Liver (tissue), 8 donors: ENCODE measurements at regions not wholly inside any gene's neighbourhood (a gene's known extent, or its start where the extent isn't known, plus 50 kb on each side); places are given as distances from the start of the nearest gene placed in this dataset.

Experiments used
- DNase-seq: peaks from one replicate; pipeline ENCODE4 v3.0.0-alpha.2; 2017; ENCODE audit warnings: low spot score
- H3K27ac ChIP-seq, 2 donors: one replicate each; pipeline ENCODE4 v1.7.0; 2013; ENCODE audit warnings: inconsistent platforms in 2 of 2, low read length in 2 of 2, control low read depth in 1 of 2, low read depth in 1 of 2, mild to moderate bottlenecking in 1 of 2
- H3K27me3 ChIP-seq, 4 donors: one replicate each; pipeline versions ENCODE4 v1.6.1 to v1.7.0; 2013; ENCODE audit warnings: low read length in 3 of 4, inconsistent platforms in 1 of 4, mild to moderate bottlenecking in 1 of 4, moderate library complexity in 1 of 4; ENCODE audit not compliant: control insufficient read depth in 4 of 4, insufficient read depth in 4 of 4
- H3K36me3 ChIP-seq, 4 donors: one replicate each; pipeline versions ENCODE4 v1.6.1 to v1.7.0; 2013; ENCODE audit warnings: low read length in 3 of 4, mild to moderate bottlenecking in 3 of 4, low read depth in 1 of 4, moderate library complexity in 1 of 4; ENCODE audit not compliant: control insufficient read depth in 4 of 4, insufficient read depth in 3 of 4
- H3K4me1 ChIP-seq, 4 donors: one replicate each; pipeline versions ENCODE4 v1.6.1 to v1.7.0; 2013; ENCODE audit warnings: low read length in 3 of 4, mild to moderate bottlenecking in 3 of 4, moderate library complexity in 1 of 4; ENCODE audit not compliant: control insufficient read depth in 4 of 4, insufficient read depth in 4 of 4
- H3K4me3 ChIP-seq, 3 donors: one replicate each; pipeline versions ENCODE4 v1.6.1 to v1.7.0; 2013; ENCODE audit warnings: low read length in 3 of 3, control low read depth in 1 of 3, low read depth in 1 of 3, mild to moderate bottlenecking in 1 of 3
- H3K9ac ChIP-seq, 2 donors: one replicate each; pipeline ENCODE4 v1.7.0; 2013; ENCODE audit warnings: low read length in 2 of 2, mild to moderate bottlenecking in 2 of 2, moderate library complexity in 2 of 2, control low read depth in 1 of 2, low read depth in 1 of 2
- H3K9me3 ChIP-seq, 4 donors: one replicate each; pipeline versions ENCODE4 v1.6.1 to v1.7.0; 2013; ENCODE audit warnings: low read length in 3 of 4; ENCODE audit not compliant: control insufficient read depth in 4 of 4
- ATF3 ChIP-seq: IDR thresholded peaks from 2 replicates; pipeline ENCODE4 v1.6.1; 2016; ENCODE audit warnings: antibody characterized with exemption
- CTCF ChIP-seq: fragments of 150-350 bp; IDR thresholded peaks from 2 replicates; pipeline ENCODE4 v1.5.1; 2017; ENCODE audit warnings: improper control_type of control experiment, low read depth, low read length; ENCODE audit not compliant: missing input control
- EGR1 ChIP-seq, 2 donors: IDR thresholded peaks; 2 replicates each; pipeline ENCODE4 v1.6.1; 2016 to 2018; ENCODE audit warnings: antibody characterized with exemption in 2 of 2, low read depth in 2 of 2
- FOXA1 ChIP-seq: IDR thresholded peaks from 2 replicates; pipeline ENCODE4 v1.6.1; 2016; ENCODE audit warnings: antibody characterized with exemption
- FOXA2 ChIP-seq: IDR thresholded peaks from 2 replicates; pipeline ENCODE4 v1.6.1; 2016; ENCODE audit warnings: antibody characterized with exemption
- GABPA ChIP-seq, 2 donors: IDR thresholded peaks in 1 of 2; conservative IDR thresholded peaks in 1 of 2; 2 replicates each; pipeline ENCODE4 v1.6.1; 2016; ENCODE audit warnings: antibody characterized with exemption in 2 of 2, mild to moderate bottlenecking in 1 of 2, moderate library complexity in 1 of 2
- HNF4A ChIP-seq, 2 donors: conservative IDR thresholded peaks; 2 replicates each; pipeline ENCODE4 v1.6.1; 2016; ENCODE audit warnings: antibody characterized with exemption in 2 of 2, mild to moderate bottlenecking in 2 of 2
- HNF4G ChIP-seq: IDR thresholded peaks from 2 replicates; pipeline ENCODE4 v1.6.1; 2016; ENCODE audit warnings: antibody characterized with exemption
- JUND ChIP-seq, 2 donors: IDR thresholded peaks; 2 replicates each; pipeline ENCODE4 v1.6.1; 2016; ENCODE audit warnings: antibody characterized with exemption in 2 of 2
- MAX ChIP-seq: IDR thresholded peaks from 2 replicates; pipeline ENCODE4 v1.6.1; 2016; ENCODE audit warnings: antibody characterized with exemption
- NR2F2 ChIP-seq: IDR thresholded peaks from 2 replicates; pipeline ENCODE4 v1.6.1; 2016; ENCODE audit warnings: antibody characterized with exemption
- RAD21 ChIP-seq, 2 donors: IDR thresholded peaks; 2 replicates each; pipeline ENCODE4 v1.6.1; 2016; ENCODE audit warnings: antibody characterized with exemption in 2 of 2, mild to moderate bottlenecking in 2 of 2
- REST ChIP-seq: IDR thresholded peaks from 2 replicates; pipeline ENCODE4 v1.6.1; 2016; ENCODE audit warnings: antibody characterized with exemption, mild to moderate bottlenecking
- RXRA ChIP-seq, 2 donors: IDR thresholded peaks; 2 replicates each; pipeline ENCODE4 v1.6.1; 2017 to 2018; ENCODE audit warnings: antibody characterized with exemption in 2 of 2, mild to moderate bottlenecking in 1 of 2
- SP1 ChIP-seq: IDR thresholded peaks from 2 replicates; pipeline ENCODE4 v1.6.1; 2018; ENCODE audit warnings: antibody characterized with exemption, mild to moderate bottlenecking
- TAF1 ChIP-seq: conservative IDR thresholded peaks from 2 replicates; pipeline ENCODE4 v1.6.1; 2016; ENCODE audit warnings: antibody characterized with exemption, mild to moderate bottlenecking
- YY1 ChIP-seq: IDR thresholded peaks from 2 replicates; pipeline ENCODE4 v1.6.1; 2016; ENCODE audit warnings: antibody characterized with exemption, mild to moderate bottlenecking
- WGBS: extraction: QIAGEN DNeasy Blood & Tissue Kit; methylation state at CpG from one replicate; pipeline ENCODE4 v1.1.7; 2013; 5-methylcytosine and 5-hydroxymethylcytosine counted together
- donor health status: healthy.
- donor health status: healthy.
- donor health status: healthy.
- donor health status: healthy.
- donor health status: healthy.

GRCh38 chr5:175107028-175107588 lies 336.9 kb downstream of the DRD1 start:
- TF ChIP-seq HNF4G, result no peak
- no peak for TF ChIP-seq EGR1 (IDR thresholded peaks at IDR 0.05; ENCODE audit: low read depth in 2 of 2)
- TF ChIP-seq CTCF, result no peak
- TF ChIP-seq RAD21 (IDR thresholded peaks at IDR 0.05), result no peak
- no peak for TF ChIP-seq NR2F2
- TF ChIP-seq ATF3, result no peak
- TF ChIP-seq HNF4A (conservative IDR thresholded peaks at IDR 0.05), result no peak
- no peak for TF ChIP-seq MAX
- WGBS, result 83% methylated on average over 1 of the region's 1 CpG
- Histone ChIP-seq H3K4me3 (no peak overlapping the region), H3K9me3 (no peaks in the 10 kb centered on the region), H3K9ac (no peak overlapping the region), H3K36me3 (no peaks in the 10 kb centered on the region), H3K27ac (no peak overlapping the region), H3K27me3 (no peaks in the 10 kb centered on the region), H3K4me1 (peaks cover 2 to 12% (median 6%) of the 10 kb centered on the region in 4 donors)
- no peak for DNase-seq

- Histone ChIP-seq H3K36me3 (no peaks in the 10 kb centered on the region), H3K4me3 (no peak overlapping the region), H3K9ac (no peak overlapping the region), H3K4me1 (peaks cover 2 to 12% (median 6%) of the 10 kb centered on the region in 4 donors), H3K9me3 (no peaks in the 10 kb centered on the region), H3K27ac (no peak overlapping the region), H3K27me3 (no peaks in the 10 kb centered on the region)
- DNase-seq, result no peak
- TF ChIP-seq CTCF (no peak), FOXA2 (no peak), HNF4G (no peak), JUND (IDR thresholded peaks at IDR 0.05) (no peak), TAF1 (no peak), REST (no peak), GABPA (IDR thresholded peaks at IDR 0.05 in 1 of 2, conservative IDR thresholded peaks at IDR 0.05 in 1 of 2) (no peak), EGR1 (IDR thresholded peaks at IDR 0.05; ENCODE audit: low read depth in 2 of 2) (no peak), ATF3 (no peak), SP1 (no peak), YY1 (no peak), HNF4A (conservative IDR thresholded peaks at IDR 0.05) (no peak), RXRA (IDR thresholded peaks at IDR 0.05) (no peak), FOXA1 (no peak)
- 32% methylated on average over 7 of the region's 7 CpGs for WGBS
Measured at GRCh38 chr5:175104677-175105076, 339.3 kb downstream of the DRD1 start.
